ENCODE measurements at regions not wholly inside any gene's neighbourhood (a gene's known extent, or its start where the extent isn't known, plus 50 kb on each side); places are given as distances from the start of the nearest gene placed in this dataset.

DNA sequence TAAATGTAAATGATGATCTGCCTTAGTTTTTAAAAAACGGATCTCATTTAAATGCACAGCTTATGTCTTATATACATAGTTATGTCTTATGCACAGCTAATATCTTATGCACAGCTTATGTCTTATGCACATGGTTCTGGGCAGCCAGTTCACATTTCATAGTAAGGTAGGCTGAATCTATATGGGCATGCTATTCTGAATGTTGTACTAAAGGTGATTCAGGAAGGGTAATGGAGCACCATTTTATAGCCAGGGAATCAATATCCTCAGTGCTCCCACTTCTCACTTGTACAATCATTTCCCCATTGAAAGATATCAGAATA, 77.9 kb upstream of the MID1 start (continued):
- TF ChIP-seq, protein P1, sequence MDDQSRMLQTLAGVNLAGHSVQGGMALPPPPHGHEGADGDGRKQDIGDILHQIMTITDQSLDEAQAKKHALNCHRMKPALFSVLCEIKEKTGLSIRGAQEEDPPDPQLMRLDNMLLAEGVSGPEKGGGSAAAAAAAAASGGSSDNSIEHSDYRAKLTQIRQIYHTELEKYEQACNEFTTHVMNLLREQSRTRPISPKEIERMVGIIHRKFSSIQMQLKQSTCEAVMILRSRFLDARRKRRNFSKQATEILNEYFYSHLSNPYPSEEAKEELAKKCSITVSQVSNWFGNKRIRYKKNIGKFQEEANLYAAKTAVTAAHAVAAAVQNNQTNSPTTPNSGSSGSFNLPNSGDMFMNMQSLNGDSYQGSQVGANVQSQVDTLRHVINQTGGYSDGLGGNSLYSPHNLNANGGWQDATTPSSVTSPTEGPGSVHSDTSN (IDR thresholded peaks at IDR 0.05; ENCODE audit: insufficient replicate concordance, low read depth, low read length): no peak
- TF ChIP-seq BCLAF1 (IDR thresholded peaks at IDR 0.05) (no peak), IKZF1 (conservative IDR thresholded peaks at IDR 0.05) (no peak), ZNF687 (IDR thresholded peaks at IDR 0.05) (no peak), ZZZ3 (IDR thresholded peaks at IDR 0.05; ENCODE audit: control insufficient read depth, insufficient read length, low read depth) (no peak)
